Limb (tissue), 2 donors: ENCODE measurements at regions not wholly inside any gene's neighbourhood (a gene's known extent, or its start where the extent isn't known, plus 50 kb on each side); places are given as distances from the start of the nearest gene placed in this dataset.
"Not testable (repeated sequence)": the region's sequence is repeated elsewhere in the genome, so short reads cannot be mapped to it uniquely, and the experiment has no call there.

Experiments used
- DNase-seq, 2 donors: peaks; one replicate each; pipeline ENCODE4 v3.0.0-alpha.2; 2016; ENCODE audit errors: extremely low spot score in 2 of 2

DNA sequence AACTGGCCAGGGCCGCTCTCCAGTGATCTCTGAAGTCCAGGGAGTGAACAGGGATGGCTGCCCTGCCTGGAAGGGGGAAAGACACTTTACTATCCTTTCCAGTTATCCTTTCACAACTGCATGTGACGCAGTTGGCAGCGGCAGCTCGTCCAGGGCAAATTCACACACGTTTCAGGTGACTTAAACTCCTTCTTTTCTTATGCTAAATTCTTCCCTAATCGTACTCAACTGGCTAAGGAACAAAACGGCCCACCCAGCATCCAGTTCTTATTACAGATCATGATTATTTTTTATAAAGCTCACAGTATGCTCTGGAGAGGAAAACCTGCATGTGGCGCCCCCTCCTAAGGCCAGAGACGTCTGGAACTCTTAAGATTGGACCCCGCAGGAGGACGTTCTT, 767.1 kb downstream of the UQCRFS1 start:
- no peak for DNase-seq

DNA sequence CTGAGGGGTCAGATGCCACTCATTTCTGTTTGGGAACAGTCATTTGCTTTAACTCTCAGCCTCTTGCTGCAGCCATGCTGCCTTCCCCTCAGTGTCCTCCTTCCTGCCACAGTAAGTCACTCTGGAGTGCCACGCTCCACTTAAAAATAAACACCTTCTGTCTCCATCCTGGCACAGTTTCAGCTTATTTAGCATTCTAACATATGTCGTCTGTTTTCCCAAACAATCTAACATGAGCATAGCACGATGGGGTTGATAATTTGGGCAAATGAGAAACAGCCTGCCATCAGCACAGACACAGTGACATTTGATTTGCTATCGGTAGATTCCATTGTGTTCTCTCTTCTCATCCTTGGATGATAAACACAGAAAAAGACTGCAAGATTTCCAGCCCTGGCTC, 768.6 kb downstream of the UQCRFS1 start:
- no peak for DNase-seq

- DNase-seq, result no peak
Observed at GRCh38 chr19:28443361-28443760, 769.6 kb downstream of the UQCRFS1 start.

DNA sequence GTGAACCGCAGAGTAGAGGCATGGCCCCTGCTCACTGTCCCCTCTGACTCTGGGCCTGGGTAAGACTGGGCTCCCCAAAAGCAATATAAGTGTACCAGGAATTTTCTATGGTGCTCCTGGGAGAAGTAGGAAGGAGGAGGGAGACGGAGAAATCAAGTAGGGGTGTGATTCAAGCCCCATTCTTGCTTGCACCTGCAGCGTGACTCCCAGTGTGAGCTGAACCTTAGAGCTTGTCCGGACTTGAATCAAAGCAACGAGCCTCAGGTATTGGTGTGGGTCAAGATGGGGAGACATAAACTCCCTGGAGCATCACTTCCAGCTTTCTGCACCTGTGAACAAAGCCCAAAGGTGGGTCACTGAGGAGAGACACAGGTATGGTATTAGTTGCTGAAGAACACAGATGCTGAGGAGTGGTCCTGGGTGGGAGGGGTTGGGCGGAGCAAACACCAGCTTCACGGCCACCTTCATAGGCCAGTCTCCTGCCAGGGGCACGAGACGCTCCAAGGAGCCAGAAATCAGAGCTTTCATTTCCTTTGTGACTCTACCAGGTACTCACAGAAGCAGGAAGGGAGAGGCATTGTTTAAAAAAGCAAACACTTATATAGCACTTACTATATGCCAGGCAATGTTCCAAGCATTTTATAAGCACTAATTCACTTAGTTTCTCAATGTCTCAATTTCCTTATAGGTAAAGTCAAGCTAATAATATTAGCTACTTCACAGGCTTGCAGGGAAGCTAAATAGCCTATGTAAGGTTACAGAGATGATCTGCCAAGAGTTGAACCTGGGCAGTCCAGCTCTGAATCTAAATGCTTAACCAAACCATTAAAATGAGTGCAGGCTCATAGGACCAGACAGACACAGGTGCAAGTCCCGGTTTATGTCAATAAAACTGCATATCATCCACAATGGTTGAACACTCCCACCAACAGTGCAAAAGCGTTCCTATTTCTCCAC, 775.3 kb downstream of the UQCRFS1 start:
- no peak for DNase-seq

DNA sequence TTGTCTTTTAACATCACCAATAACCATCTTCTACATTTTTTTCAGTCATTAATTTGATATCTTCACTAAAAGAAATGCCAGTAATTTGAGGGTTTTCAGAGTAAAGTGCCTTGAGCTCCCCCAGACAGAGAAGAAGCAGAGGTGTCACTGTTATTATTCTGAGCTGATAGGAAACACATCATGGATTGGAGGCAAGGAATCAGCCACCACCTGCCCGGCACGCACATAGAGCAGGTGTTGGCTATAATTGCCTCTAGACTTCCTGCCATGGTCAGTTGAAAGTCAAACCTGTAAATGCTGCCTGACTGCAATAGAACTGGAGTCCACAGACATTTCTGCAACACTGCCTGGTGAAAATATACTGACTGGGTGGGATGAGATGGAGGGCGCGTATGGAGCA, 776.6 kb downstream of the UQCRFS1 start:
- no peak for DNase-seq

GRCh38 chr19:28435551-28436271, 777.2 kb downstream of the UQCRFS1 start:
- peak in 1 of 2 donors; percentile 18 for DNase-seq

GRCh38 chr19:28434794-28435193, 778.2 kb downstream of the UQCRFS1 start:
- not testable (repeated sequence) for DNase-seq

- not testable (repeated sequence) for DNase-seq
Observed at GRCh38 chr19:28434365-28434764, 778.6 kb downstream of the UQCRFS1 start.

- not testable (repeated sequence) for DNase-seq
Observed at GRCh38 chr19:28433166-28433565, 779.8 kb downstream of the UQCRFS1 start.

DNA sequence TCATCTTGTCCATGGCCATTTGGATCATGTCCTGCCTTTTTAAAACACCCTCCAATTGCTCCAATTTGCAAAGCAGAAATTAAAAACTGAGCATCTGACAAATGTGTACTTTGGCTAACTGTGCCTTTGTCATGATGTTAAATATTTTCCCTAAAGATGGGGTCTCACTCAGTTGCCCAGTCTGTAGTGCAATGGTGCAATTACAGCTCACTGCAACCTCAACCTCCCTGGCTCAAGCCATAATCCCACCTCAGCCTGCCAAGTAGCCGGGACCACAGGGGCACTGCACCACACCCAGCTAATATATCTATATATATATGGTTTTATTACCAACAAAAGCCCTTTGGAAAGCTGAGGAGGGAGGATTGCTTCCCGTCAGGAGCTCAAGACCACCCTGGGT, 782.7 kb downstream of the UQCRFS1 start:
- no peak for DNase-seq

- DNase-seq, result no peak
Observed at GRCh38 chr19:28429356-28429755, 783.6 kb downstream of the UQCRFS1 start.

DNA sequence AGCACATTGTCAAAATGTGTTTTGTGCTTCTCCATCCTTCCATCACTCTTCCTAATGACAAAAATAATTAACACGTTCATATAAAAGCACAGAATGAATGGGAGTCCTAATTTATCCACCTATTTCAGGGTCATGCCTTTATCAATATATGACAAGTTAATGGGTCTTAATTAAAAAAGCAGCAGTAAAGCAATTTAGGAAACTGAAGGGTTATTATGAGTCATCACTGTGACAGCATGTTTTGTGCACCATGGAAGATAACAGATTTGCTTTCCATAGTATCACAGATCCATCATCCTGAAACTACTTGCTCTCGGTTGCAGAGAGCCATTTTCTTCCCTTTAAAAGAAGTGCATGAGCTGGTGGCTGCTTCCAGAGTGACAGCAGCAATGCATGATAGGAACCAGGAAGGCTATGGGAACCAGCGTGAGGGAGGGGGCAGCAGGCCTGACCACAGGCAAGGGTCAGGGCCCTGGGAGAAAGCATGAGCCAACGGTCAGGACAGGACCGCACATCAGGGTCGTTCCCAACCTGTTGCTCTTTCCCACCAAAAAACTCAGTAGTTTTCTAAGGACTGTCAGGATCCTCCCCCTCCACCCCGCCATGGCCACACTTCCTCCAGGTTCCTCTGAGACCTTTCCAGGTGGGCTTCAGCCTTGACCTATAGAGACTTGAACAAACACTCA, 784.1 kb downstream of the UQCRFS1 start:
- DNase-seq, result no peak

GRCh38 chr19:28427376-28428083, 785.4 kb downstream of the UQCRFS1 start:
- DNase-seq, result no peak

- no peak for DNase-seq
Observed at GRCh38 chr19:28426730-28427225, 786.2 kb downstream of the UQCRFS1 start.

DNA sequence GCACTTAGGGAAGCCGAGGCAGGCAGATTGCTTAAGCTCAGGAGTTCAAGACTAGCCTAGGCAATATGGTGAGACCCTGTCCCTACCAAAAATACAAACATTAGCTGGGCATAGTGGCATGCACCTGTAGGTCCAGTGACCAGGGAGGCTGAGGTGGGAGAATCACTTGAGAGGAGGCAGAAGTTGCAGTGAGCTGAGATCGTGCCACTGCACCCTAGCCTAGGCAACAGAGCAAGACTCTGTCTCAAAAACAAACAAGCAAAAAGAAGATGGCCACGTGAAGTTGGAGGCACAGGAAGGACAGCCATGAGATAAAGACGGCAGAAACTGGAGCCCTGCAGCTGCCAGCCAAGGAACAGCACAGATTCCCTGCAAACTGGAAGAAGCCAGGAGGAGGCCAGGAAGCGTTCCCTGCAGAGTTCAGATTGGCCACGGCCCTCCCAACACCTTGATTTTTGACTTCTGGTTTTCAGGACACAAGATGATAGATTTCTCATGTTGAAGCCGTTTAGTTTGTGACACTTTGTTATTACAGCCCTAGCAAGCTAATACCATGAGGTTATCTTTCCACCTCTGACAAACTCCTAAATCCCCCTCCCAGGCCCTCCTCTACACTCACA, 786.7 kb downstream of the UQCRFS1 start:
- no peak for DNase-seq

- DNase-seq, result no peak
Observed at GRCh38 chr19:28425046-28425931, 787.7 kb downstream of the UQCRFS1 start.

DNA sequence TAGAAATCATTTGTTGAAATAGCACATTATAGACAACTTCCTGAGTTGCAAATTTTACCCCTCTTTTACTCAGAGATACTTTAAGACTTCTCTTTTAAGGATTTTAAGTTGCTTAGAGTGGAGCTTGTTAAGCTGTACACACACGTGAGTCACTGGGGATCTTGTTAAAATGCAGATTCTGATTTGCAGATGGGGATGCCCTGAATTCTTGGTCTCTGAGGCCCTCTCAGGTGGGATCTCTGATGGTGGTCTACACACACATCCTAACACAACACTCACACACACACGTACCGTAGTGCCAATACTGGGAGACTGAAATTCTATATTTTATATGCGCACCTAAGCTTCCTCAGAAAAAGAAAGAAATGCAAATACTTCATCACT, 788.3 kb downstream of the UQCRFS1 start:
- DNase-seq, result no peak

GRCh38 chr19:28424077-28424476, 788.9 kb downstream of the UQCRFS1 start:
- no peak for DNase-seq

GRCh38 chr19:28422791-28423650, 789.9 kb downstream of the UQCRFS1 start:
- DNase-seq, result no peak
